ENCODE measurements at regions not wholly inside any gene's neighbourhood (a gene's known extent, or its start where the extent isn't known, plus 50 kb on each side); places are given as distances from the start of the nearest gene placed in this dataset.

DNA sequence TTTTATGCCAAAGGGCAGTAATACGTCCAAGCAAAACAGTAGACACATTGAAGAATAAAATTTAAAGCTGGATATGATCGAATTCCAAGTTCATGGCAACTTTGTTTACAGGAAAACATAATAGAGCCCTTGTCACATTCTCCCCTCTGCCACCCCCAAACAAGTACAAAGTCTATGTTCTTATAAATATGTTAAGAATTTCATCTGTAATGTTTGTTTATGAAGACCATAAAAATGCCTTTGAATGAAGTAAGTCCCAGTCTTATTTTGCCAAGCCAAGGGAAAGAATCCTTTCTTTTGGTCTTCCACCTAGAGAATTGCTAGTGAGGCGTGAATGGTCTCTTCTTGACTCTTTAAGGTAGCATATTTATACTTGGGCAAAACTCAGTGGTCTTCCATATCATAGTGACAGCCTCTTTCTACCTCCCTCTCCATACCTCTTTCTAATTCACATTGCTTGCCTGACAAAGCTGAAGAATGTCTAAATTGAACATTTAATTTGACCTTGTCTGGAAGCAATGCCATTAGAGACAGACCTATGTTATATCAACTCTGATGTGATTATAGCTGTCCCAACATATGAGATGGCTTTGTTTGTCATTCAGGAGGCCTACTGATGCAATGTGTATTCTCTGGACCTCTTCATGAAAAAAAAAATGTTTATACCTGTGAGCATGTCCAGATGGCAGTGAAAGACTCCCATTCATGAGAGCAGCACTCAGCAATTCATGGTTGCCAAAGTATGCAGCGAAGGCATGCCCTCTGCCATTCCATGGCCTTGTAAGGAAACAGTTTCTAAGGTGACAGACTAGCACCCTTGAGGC lies 70.6 kb upstream of the CCN2 start:
- TF ChIP-seq, protein P1, sequence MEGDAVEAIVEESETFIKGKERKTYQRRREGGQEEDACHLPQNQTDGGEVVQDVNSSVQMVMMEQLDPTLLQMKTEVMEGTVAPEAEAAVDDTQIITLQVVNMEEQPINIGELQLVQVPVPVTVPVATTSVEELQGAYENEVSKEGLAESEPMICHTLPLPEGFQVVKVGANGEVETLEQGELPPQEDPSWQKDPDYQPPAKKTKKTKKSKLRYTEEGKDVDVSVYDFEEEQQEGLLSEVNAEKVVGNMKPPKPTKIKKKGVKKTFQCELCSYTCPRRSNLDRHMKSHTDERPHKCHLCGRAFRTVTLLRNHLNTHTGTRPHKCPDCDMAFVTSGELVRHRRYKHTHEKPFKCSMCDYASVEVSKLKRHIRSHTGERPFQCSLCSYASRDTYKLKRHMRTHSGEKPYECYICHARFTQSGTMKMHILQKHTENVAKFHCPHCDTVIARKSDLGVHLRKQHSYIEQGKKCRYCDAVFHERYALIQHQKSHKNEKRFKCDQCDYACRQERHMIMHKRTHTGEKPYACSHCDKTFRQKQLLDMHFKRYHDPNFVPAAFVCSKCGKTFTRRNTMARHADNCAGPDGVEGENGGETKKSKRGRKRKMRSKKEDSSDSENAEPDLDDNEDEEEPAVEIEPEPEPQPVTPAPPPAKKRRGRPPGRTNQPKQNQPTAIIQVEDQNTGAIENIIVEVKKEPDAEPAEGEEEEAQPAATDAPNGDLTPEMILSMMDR (IDR thresholded peaks at IDR 0.05 in 2 of 3, conservative IDR thresholded peaks at IDR 0.05 in 1 of 3; ENCODE audit: borderline replicate concordance in 1 of 3, insufficient read depth in 1 of 3, low read depth in 2 of 3, low read length in 2 of 3), result no peak
- TF ChIP-seq POLR2A (IDR thresholded peaks at IDR 0.05; ENCODE audit: borderline replicate concordance, extremely low read depth, insufficient read depth, insufficient read length), result no peak
- TF ChIP-seq, protein P2, sequence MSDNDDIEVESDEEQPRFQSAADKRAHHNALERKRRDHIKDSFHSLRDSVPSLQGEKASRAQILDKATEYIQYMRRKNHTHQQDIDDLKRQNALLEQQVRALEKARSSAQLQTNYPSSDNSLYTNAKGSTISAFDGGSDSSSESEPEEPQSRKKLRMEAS (IDR thresholded peaks at IDR 0.05), result no peak
- no peak for TF ChIP-seq YY1 (IDR thresholded peaks at IDR 0.05; ENCODE audit: extremely low read depth, insufficient replicate concordance, low read depth, low read length)

All from HCT116 (cell line).